Gastrocnemius medialis (tissue), 4 donors: ENCODE measurements at regions not wholly inside any gene's neighbourhood (a gene's known extent, or its start where the extent isn't known, plus 50 kb on each side); places are given as distances from the start of the nearest gene placed in this dataset.

ENCODE experiments used
- ATAC-seq, 2 donors: fragments of 150-250 bp; one replicate each; pipeline ENCODE4 v1.9.1; 2016
- DNase-seq, 2 donors: peaks; one replicate each; pipeline ENCODE4 v3.0.0-alpha.2; 2019
- H3K27ac ChIP-seq, 4 donors: fragments of 200-600 bp; sonication (generic); 1 replicate in 1 of 4; 2 replicates in 3 of 4; pipeline ENCODE4 v1.5.1; 2016 to 2018; ENCODE audit warnings: mild to moderate bottlenecking in 2 of 4, moderate library complexity in 1 of 4
- H3K27me3 ChIP-seq, 3 donors: fragments of 200-600 bp; sonication (generic) in 2 of 3; 1 replicate in 1 of 3; 2 replicates in 2 of 3; pipeline versions ENCODE4 v1.5.1 to v1.6.0; 2016 to 2019; ENCODE audit warnings: mild to moderate bottlenecking in 1 of 3, moderate library complexity in 1 of 3
- H3K36me3 ChIP-seq, 2 donors: fragments of 200-600 bp; sonication (generic) in 1 of 2; one replicate each; pipeline ENCODE4 v1.5.1; 2017 to 2018
- H3K4me1 ChIP-seq, 2 donors: fragments of 200-600 bp; sonication (generic) in 1 of 2; one replicate each; pipeline ENCODE4 v1.5.1; 2016 to 2017; ENCODE audit warnings: mild to moderate bottlenecking in 2 of 2
- H3K4me3 ChIP-seq, 4 donors: fragments of 200-600 bp; sonication (generic) in 3 of 4; 1 replicate in 1 of 4; 2 replicates in 3 of 4; pipeline ENCODE4 v1.5.1; 2016 to 2019; ENCODE audit warnings: mild to moderate bottlenecking in 2 of 4
- H3K9me3 ChIP-seq, 3 donors: fragments of 200-600 bp; sonication (generic) in 2 of 3; 1 replicate in 1 of 3; 2 replicates in 2 of 3; pipeline ENCODE4 v1.5.1; 2016 to 2019
- POLR2A ChIP-seq, 2 donors: fragments of 450-650 bp; IDR thresholded peaks; one replicate each; pipeline ENCODE4 v1.6.1; 2017; ENCODE audit warnings: antibody characterized with exemption in 2 of 2, mild to moderate bottlenecking in 2 of 2, moderate library complexity in 2 of 2
- in situ Hi-C, 4 donors: fragments of 200-750 bp; cut with MboI; loops; one replicate each; pipeline versions ENCODE4 v1.15.0 to v1.8.0; 2017; ENCODE audit warnings: low sequenced_read_pairs in 4 of 4
- intact Hi-C: fragments of 100-400 bp; cut with DNase I; formaldehyde crosslinking; loops from one replicate; pipeline ENCODE4 v1.15.1; 2023; ENCODE audit warnings: low total_unique reads
- TF ChIP-seq, protein P1 (sequence below), 5 experiments: fragments of 450-650 bp in 3 of 5; fragments of 200-600 bp in 2 of 5; sonication (generic) in 2 of 5; IDR thresholded peaks in 4 of 5; conservative IDR thresholded peaks in 1 of 5; 1 replicate in 4 of 5; 2 replicates in 1 of 5; pipeline ENCODE4 v1.5.1; 2016 to 2019; ENCODE audit warnings: antibody characterized with exemption in 5 of 5, mild to moderate bottlenecking in 3 of 5, moderate library complexity in 3 of 5

DNA sequence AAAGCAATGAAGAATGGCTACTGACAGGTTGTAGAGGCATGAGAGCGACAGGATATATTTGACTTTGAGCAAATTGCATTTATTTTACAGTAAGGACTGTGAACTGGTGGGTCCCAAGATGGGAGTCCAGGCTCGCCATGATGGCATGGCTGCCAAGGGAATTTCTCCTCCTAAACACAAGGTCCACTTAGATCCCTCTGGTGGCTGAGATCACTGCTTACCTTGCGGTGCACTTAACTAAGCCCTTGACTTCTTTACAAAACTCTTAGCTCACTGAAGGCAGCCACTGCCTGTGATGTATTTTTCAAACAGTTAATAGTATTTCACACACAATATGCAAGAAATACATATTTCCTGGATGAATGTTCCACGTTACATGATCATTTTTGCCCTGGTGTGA lies 50.3 kb upstream of the SORBS2 start:
- no peaks in the 10 kb centered on the region for H3K27me3 ChIP-seq
- H3K4me3 ChIP-seq = no peak overlapping the region
- TF ChIP-seq POLR2A (IDR thresholded peaks at IDR 0.05) = no peak
- TF ChIP-seq, protein P1, sequence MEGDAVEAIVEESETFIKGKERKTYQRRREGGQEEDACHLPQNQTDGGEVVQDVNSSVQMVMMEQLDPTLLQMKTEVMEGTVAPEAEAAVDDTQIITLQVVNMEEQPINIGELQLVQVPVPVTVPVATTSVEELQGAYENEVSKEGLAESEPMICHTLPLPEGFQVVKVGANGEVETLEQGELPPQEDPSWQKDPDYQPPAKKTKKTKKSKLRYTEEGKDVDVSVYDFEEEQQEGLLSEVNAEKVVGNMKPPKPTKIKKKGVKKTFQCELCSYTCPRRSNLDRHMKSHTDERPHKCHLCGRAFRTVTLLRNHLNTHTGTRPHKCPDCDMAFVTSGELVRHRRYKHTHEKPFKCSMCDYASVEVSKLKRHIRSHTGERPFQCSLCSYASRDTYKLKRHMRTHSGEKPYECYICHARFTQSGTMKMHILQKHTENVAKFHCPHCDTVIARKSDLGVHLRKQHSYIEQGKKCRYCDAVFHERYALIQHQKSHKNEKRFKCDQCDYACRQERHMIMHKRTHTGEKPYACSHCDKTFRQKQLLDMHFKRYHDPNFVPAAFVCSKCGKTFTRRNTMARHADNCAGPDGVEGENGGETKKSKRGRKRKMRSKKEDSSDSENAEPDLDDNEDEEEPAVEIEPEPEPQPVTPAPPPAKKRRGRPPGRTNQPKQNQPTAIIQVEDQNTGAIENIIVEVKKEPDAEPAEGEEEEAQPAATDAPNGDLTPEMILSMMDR (IDR thresholded peaks at IDR 0.05 in 4 of 5, conservative IDR thresholded peaks at IDR 0.05 in 1 of 5) = no peak
- no peak overlapping the region for H3K27ac ChIP-seq
- in situ Hi-C loops = no loop called here
- DNase-seq = no peak
- H3K36me3 ChIP-seq = no peaks in the 10 kb centered on the region
- no peak for ATAC-seq
- intact Hi-C loops = no loop called here
- H3K4me1 ChIP-seq = no peaks in the 10 kb centered on the region
- H3K9me3 ChIP-seq = no peaks in the 10 kb centered on the region

DNA sequence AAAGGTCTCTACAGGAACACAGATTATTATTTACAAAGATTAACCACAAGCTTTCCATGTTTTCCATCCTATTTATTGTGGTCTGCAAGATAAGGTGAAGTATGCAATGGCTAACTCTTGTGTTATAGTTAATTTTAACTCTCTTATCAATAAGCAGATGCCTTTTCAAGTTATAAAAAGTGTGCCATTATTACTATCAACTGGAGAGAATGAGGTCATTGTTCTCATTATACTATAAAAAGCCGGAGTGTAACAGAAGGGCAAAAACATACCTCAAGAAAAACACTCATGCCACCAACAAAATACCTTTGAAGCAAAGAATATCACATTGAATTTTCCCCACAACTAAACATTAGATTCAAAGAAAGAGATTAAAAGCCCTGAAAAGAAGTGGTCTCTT lies 52.0 kb upstream of the SORBS2 start:
- H3K4me3 ChIP-seq = no peak overlapping the region
- DNase-seq (no peak), ATAC-seq (no peak)
- no peak for TF ChIP-seq POLR2A (IDR thresholded peaks at IDR 0.05)
- TF ChIP-seq, protein P1 (IDR thresholded peaks at IDR 0.05 in 4 of 5, conservative IDR thresholded peaks at IDR 0.05 in 1 of 5) = no peak
- no peaks in the 10 kb centered on the region for H3K36me3 ChIP-seq
- H3K9me3 ChIP-seq = no peaks in the 10 kb centered on the region
- no peaks in the 10 kb centered on the region for H3K27me3 ChIP-seq
- in situ Hi-C loops (no loop called here), intact Hi-C loops (no loop called here)
- H3K27ac ChIP-seq = no peak overlapping the region
- H3K4me1 ChIP-seq = no peaks in the 10 kb centered on the region

DNA sequence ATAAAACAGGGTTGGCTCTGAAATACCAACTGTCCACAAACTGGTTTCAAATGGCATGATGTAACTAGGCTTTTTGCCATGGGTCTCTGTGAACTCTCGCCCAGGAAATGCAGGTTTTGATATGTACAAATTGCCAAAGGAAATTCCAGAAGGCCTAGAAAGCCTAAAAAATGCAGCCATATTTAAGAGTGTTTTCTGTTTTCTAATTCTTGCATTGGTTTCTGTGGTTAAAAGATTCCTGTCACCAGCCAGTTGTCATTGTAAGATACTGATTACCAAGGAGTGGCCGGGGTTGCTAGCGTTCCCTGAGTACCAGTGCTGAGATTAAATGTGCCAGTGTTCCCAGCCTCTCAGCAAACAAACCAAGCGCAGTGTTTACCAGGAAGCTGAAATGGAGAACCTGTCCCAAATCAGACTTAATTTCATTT lies 53.9 kb upstream of the SORBS2 start:
- ATAC-seq (no peak), DNase-seq (no peak)
- in situ Hi-C loops = no loop called here
- TF ChIP-seq POLR2A (IDR thresholded peaks at IDR 0.05) = no peak
- TF ChIP-seq, protein P1 (IDR thresholded peaks at IDR 0.05 in 4 of 5, conservative IDR thresholded peaks at IDR 0.05 in 1 of 5) = no peak
- no peaks in the 10 kb centered on the region for H3K9me3 ChIP-seq
- H3K4me1 ChIP-seq = no peaks in the 10 kb centered on the region
- intact Hi-C loops = no loop called here
- H3K36me3 ChIP-seq = no peaks in the 10 kb centered on the region
- no peaks in the 10 kb centered on the region for H3K27me3 ChIP-seq
- no peak overlapping the region for H3K4me3 ChIP-seq
- no peak overlapping the region for H3K27ac ChIP-seq

DNA sequence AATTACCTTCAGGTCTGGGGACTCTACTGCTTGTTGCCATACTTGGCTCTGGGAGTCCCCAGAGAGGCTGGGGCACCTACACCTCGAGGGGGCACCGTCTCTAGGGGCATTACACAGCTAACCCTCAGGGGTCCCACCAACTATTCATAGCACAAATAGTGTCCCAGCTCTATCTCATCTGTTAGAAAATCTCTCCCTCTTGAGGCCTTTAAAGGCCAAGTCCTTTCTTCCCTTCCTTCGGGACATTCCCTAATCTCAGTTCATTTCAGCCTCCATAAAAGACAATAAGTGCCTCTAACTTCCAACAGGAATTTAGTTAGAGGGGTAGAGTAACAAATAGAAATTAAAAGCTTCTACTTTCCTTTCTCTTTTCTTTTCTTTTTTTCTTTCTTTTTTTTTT lies 55.8 kb upstream of the SORBS2 start:
- Histone ChIP-seq H3K4me1 (no peaks in the 10 kb centered on the region), H3K9me3 (no peaks in the 10 kb centered on the region), H3K36me3 (no peaks in the 10 kb centered on the region), H3K27ac (no peak overlapping the region), H3K27me3 (no peaks in the 10 kb centered on the region), H3K4me3 (no peak overlapping the region)
- in situ Hi-C loops (no loop called here), intact Hi-C loops (no loop called here)
- ATAC-seq (no peak), DNase-seq (no peak)
- no peak for TF ChIP-seq POLR2A (IDR thresholded peaks at IDR 0.05)
- TF ChIP-seq, protein P1 (IDR thresholded peaks at IDR 0.05 in 4 of 5, conservative IDR thresholded peaks at IDR 0.05 in 1 of 5) = no peak

DNA sequence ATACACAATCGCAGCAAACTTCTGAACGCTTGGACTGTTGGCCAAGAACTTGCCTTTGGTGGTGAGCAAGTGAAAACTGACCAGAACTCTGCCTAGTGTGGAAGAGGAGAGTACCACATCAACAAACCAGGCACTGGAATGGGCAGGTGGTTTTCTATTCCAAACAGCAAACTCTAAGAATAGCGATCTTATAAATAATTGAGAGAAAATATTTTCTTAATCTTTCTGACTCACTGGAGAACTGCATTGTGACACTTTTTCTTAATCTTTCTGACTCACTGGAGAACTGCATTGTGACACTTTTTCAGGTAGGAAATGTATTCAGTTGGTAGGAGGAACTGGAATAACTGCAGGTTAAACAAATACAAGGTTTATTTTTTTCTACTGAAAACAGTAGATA lies 57.0 kb upstream of the SORBS2 start:
- intact Hi-C loops = no loop called here
- ATAC-seq = no peak

More for the DNA sequence above, 57.0 kb upstream of the SORBS2 start:
- DNase-seq = no peak
- no peak overlapping the region for H3K27ac ChIP-seq
- H3K27me3 ChIP-seq = no peaks in the 10 kb centered on the region
- TF ChIP-seq, protein P1 (IDR thresholded peaks at IDR 0.05 in 4 of 5, conservative IDR thresholded peaks at IDR 0.05 in 1 of 5) = no peak
- no peak for TF ChIP-seq POLR2A (IDR thresholded peaks at IDR 0.05)
- no peak overlapping the region for H3K4me3 ChIP-seq
- in situ Hi-C loops = no loop called here
- no peaks in the 10 kb centered on the region for H3K4me1 ChIP-seq
- no peaks in the 10 kb centered on the region for H3K36me3 ChIP-seq
- H3K9me3 ChIP-seq = no peaks in the 10 kb centered on the region
